HepG2 (cell line): ENCODE measurements at regions not wholly inside any gene's neighbourhood (a gene's known extent, or its start where the extent isn't known, plus 50 kb on each side); places are given as distances from the start of the nearest gene placed in this dataset.

Source experiments
- ATAC-seq: fragments of 200-7000 bp; cut with Tn5 transposase; 3 replicates; pipeline ENCODE4 v1.9.1; 2020; ENCODE audit warnings: mild to moderate bottlenecking, moderate library complexity
- BruUV-seq: library from RNA; stranded (reverse); fragments of 400-500 nt; replicated peaks from 2 replicates; lab custom pipeline; 2021; lab: Mats Ljungman, UMichigan
- CTCF ChIA-PET: fragments of 300-600 bp; formaldehyde crosslinking; extraction: SDS; loops from one replicate; lab custom pipeline; 2021; ENCODE audit warnings: low total read pairs, inconsistent platforms, low intra/inter-chr PET ratio; lab: Yijun Ruan, JAX
- POLR2A ChIA-PET: fragments of 350-600 bp; sonication (Branson Sonifier 250); formaldehyde crosslinking; loops from one replicate; lab custom pipeline; 2020; ENCODE audit warnings: antibody characterized with exemption, inconsistent platforms; lab: Yijun Ruan, JAX
- DNase-seq: peaks from one replicate; pipeline ENCODE4 v3.0.0-alpha.2; 2015; ENCODE audit warnings: low spot score
- FAIRE-seq: peaks from 3 replicates; lab custom pipeline; 2011; peaks lifted over from hg19 to GRCh38; lab: Jason Lieb, UNC
- H2AFZ ChIP-seq: one replicate; pipeline ENCODE4 v1.6.1; 2011; ENCODE audit warnings: low read length, inconsistent platforms
- H3K27ac ChIP-seq: fragments of 300-600 bp; 3 replicates; pipeline ENCODE4 v1.8.0; 2011; ENCODE audit warnings: mixed run types, mild to moderate bottlenecking, mixed read lengths, low read length, inconsistent platforms; ENCODE audit not compliant: insufficient read depth; ENCODE audit errors: extremely low read length
- H3K27me3 ChIP-seq, 2 experiments: fragments of 200-600 bp in 1 of 2; 2 replicates in 1 of 2; 3 replicates in 1 of 2; pipeline versions ENCODE4 v1.6.0 to v1.8.0; 2011; ENCODE audit warnings: low read length in 2 of 2, mild to moderate bottlenecking in 2 of 2, moderate library complexity in 2 of 2, inconsistent platforms in 1 of 2; ENCODE audit not compliant: insufficient read depth in 2 of 2, control insufficient read depth in 1 of 2
- H3K36me3 ChIP-seq, 2 experiments: fragments of 200-600 bp in 1 of 2; replicated peaks in 1 of 2; 2 replicates in 1 of 2; 3 replicates in 1 of 2; pipeline versions ENCODE4 v1.5.1 to v1.8.0; 2011; ENCODE audit warnings: low read length in 2 of 2, inconsistent platforms in 1 of 2; ENCODE audit not compliant: insufficient read depth in 2 of 2, control insufficient read depth in 1 of 2
- H3K4me1 ChIP-seq: 2 replicates; pipeline ENCODE4 v1.5.1; 2012; ENCODE audit warnings: low read length, inconsistent platforms; ENCODE audit not compliant: insufficient read depth
- H3K4me2 ChIP-seq: 2 replicates; pipeline ENCODE4 v1.6.0; 2011; ENCODE audit warnings: low read depth, low read length, inconsistent platforms
- H3K4me3 ChIP-seq, 3 experiments: fragments of 200-600 bp in 1 of 3; sonication (generic), shearing (Covaris generic) in 1 of 3; replicated peaks in 1 of 3; 2 replicates each; pipeline ENCODE4 v1.5.1; 2011 to 2016; ENCODE audit warnings: low read length in 3 of 3, inconsistent platforms in 2 of 3, low read depth in 2 of 3, mild to moderate bottlenecking in 2 of 3, control low read depth in 1 of 3, mixed read lengths in 1 of 3; ENCODE audit not compliant: insufficient read depth in 1 of 3
- H3K79me2 ChIP-seq: one replicate; pipeline ENCODE4 v1.6.1; 2011; ENCODE audit warnings: low read length, inconsistent platforms; ENCODE audit not compliant: insufficient read depth
- H3K9ac ChIP-seq: 2 replicates; pipeline ENCODE4 v1.6.0; 2011; ENCODE audit warnings: mild to moderate bottlenecking, low read depth, low read length, inconsistent platforms; ENCODE audit not compliant: insufficient read depth
- H3K9me3 ChIP-seq: 2 replicates; pipeline ENCODE4 v1.5.1; 2012; ENCODE audit warnings: mild to moderate bottlenecking, low read length
- H4K20me1 ChIP-seq: 2 replicates; pipeline ENCODE4 v1.6.0; 2011; ENCODE audit warnings: inconsistent platforms, mild to moderate bottlenecking, low read length, moderate library complexity; ENCODE audit not compliant: insufficient read depth
- ESRRA ChIP-seq: sonication (generic); formaldehyde crosslinking; IDR thresholded peaks from 2 replicates; pipeline ENCODE4 v1.5.1; 2020; ENCODE audit warnings: mild to moderate bottlenecking, low read depth, missing genetic modification reagents
- GATAD2A ChIP-seq: IDR thresholded peaks from 2 replicates; pipeline ENCODE4 v1.6.1; 2016
- PCBP2 ChIP-seq: fragments of 200-400 bp; formaldehyde crosslinking; optimal IDR thresholded peaks from 2 replicates; pipeline ENCODE3; 2018; ENCODE audit warnings: low read length, low read depth; ENCODE audit not compliant: poor library complexity, severe bottlenecking
- SP5 ChIP-seq: IDR thresholded peaks from 2 replicates; pipeline ENCODE4 v1.6.1; 2016; ENCODE audit warnings: low read depth, borderline replicate concordance
- ZBED4 ChIP-seq: sonication (generic); formaldehyde crosslinking; IDR thresholded peaks from 2 replicates; pipeline ENCODE4 v1.4.0; 2020; ENCODE audit warnings: missing genetic modification reagents, borderline replicate concordance
- ZNF749 ChIP-seq: sonication (generic); formaldehyde crosslinking; IDR thresholded peaks from 2 replicates; pipeline ENCODE4 v1.8.0; 2022; ENCODE audit warnings: mild to moderate bottlenecking, missing genetic modification reagents, moderate library complexity, borderline replicate concordance
- WGBS: methylation state at CpG from one replicate; pipeline ENCODE4 v1.1.6; 2017; ENCODE audit warnings: low lambda C conversion rate; 5-methylcytosine and 5-hydroxymethylcytosine counted together
- in situ Hi-C: cut with HindIII; loops from 2 replicates; pipeline ENCODE4 v1.10.0; 2017; ENCODE audit warnings: low pct_unique_long_range_greater_than_20kb; ENCODE audit not compliant: extremely low pct_ligation_motif_present
- intact Hi-C: fragments of 100-400 bp; cut with micrococcal nuclease; formaldehyde crosslinking; loops from one replicate; pipeline ENCODE4 v1.10.0; 2022; ENCODE audit not compliant: unreplicated experiment

- CTCF ChIA-PET: no interaction called here
- Histone ChIP-seq H3K9ac (no peak overlapping the region), H2AFZ (no peak overlapping the region), H3K9me3 (no peaks in the 10 kb centered on the region), H3K27me3 (no peaks in the 10 kb centered on the region), H3K4me1 (no peaks in the 10 kb centered on the region), H3K4me3 (no peak overlapping the region), H3K79me2 (no peaks in the 10 kb centered on the region), H3K36me3 (no peaks in the 10 kb centered on the region), H3K4me2 (no peak overlapping the region), H3K27ac (no peak overlapping the region), H4K20me1 (no peaks in the 10 kb centered on the region)
- intact Hi-C loops (no loop called here), in situ Hi-C loops (no loop called here)
- POLR2A ChIA-PET: no interaction called here
- no peak for DNase-seq
- no peak for TF ChIP-seq GATAD2A (CRISPR knock-in tag)
- TF ChIP-seq ESRRA (CRISPR knock-in tag): no peak
- TF ChIP-seq ZNF749 (CRISPR knock-in tag): no peak
- no peak for TF ChIP-seq SP5 (CRISPR knock-in tag)
- no peak for TF ChIP-seq PCBP2
- TF ChIP-seq ZBED4 (CRISPR knock-in tag): no peak
- no peak for ATAC-seq
- no TSS peak for BruUV-seq
- 36% methylated on average over 6 of the region's 6 CpGs for WGBS
- no peak for FAIRE-seq
Observed at GRCh38 chr6:21899708-21900107, 306.2 kb downstream of the SOX4 start.
